ENCODE measurements at regions not wholly inside any gene's neighbourhood (a gene's known extent, or its start where the extent isn't known, plus 50 kb on each side); places are given as distances from the start of the nearest gene placed in this dataset.

- Histone ChIP-seq H3K27me3 (ENCODE audit: control insufficient read depth in 2 of 2, insufficient read depth in 2 of 2, low read length in 2 of 2) (no peaks in the 10 kb centered on the region), H3K4me1 (replicated peaks in 1 of 2; ENCODE audit: control insufficient read depth in 2 of 2, insufficient read depth in 2 of 2, low read length in 2 of 2) (no peaks in the 10 kb centered on the region), H3K4me3 (no peak overlapping the region), H3K27ac (ENCODE audit: extremely low read depth, low read depth, low read length) (no peak overlapping the region), H3K36me3 (ENCODE audit: control insufficient read depth, insufficient read depth, low read length) (no peaks in the 10 kb centered on the region), H3K9me1 (ENCODE audit: control insufficient read depth, insufficient read depth, low read length) (no peaks in the 10 kb centered on the region), H2AFZ (ENCODE audit: low read depth, low read length) (no peak overlapping the region), H3K79me2 (ENCODE audit: control insufficient read depth, insufficient read depth, low read length) (no peaks in the 10 kb centered on the region), H3K9me3 (replicated peaks; ENCODE audit: control insufficient read depth, insufficient read depth, low read depth, low read length) (no peaks in the 10 kb centered on the region), H3K9ac (ENCODE audit: insufficient read depth in 1 of 2, low read depth in 2 of 2, low read length in 2 of 2) (no peak overlapping the region), H3K4me2 (ENCODE audit: insufficient read depth, low read length) (no peak overlapping the region), H4K20me1 (replicated peaks; ENCODE audit: control insufficient read depth, insufficient read depth, low read length) (no peaks in the 10 kb centered on the region)
- ATAC-seq: no peak
- ChIA-PET POLR2A (no interaction called here), CTCF (ENCODE audit: low intra/inter-chr PET ratio) (no interaction called here)
- no peak for DNase-seq (ENCODE audit: extremely low read depth in 1 of 4, low spot score in 3 of 4)
- FAIRE-seq: no peak
- intact Hi-C loops (cut with micrococcal nuclease) (no loop called here), in situ Hi-C loops (cut with MboI) (no loop called here)
- WGBS (ENCODE audit: insufficient coverage, low coverage, missing lambda C conversion rate): 10% methylated on average over 1 of the region's 1 CpG
- no TSS peak for BruUV-seq (replicated peaks)
- TF ChIP-seq THAP7 (CRISPR knock-in tag; IDR thresholded peaks at IDR 0.05): no peak
- no peak for TF ChIP-seq GATA2 (CRISPR knock-in tag; IDR thresholded peaks at IDR 0.05)
- no peak for TF ChIP-seq NFIC (IDR thresholded peaks at IDR 0.05)
- no peak for TF ChIP-seq BRD9 (IDR thresholded peaks at IDR 0.05; ENCODE audit: low read depth, partially characterized antibody)
- TF ChIP-seq VEZF1 (CRISPR knock-in tag; IDR thresholded peaks at IDR 0.05): no peak
- TF ChIP-seq COPS2 (conservative IDR thresholded peaks at IDR 0.05): no peak
- no peak for TF ChIP-seq ZNF239 (CRISPR knock-in tag; IDR thresholded peaks at IDR 0.05)
- TF ChIP-seq CBX5 (IDR thresholded peaks at IDR 0.05; ENCODE audit: borderline replicate concordance, low read depth): no peak
- TF ChIP-seq ID3 (CRISPR knock-in tag; IDR thresholded peaks at IDR 0.05): no peak
- no peak for TF ChIP-seq ID3 (tag; IDR thresholded peaks at IDR 0.05)
- TF ChIP-seq NR2F6 (CRISPR knock-in tag; IDR thresholded peaks at IDR 0.05): no peak
- TF ChIP-seq MAX (CRISPR knock-in tag; IDR thresholded peaks at IDR 0.05): no peak
- no peak for TF ChIP-seq XRCC5 (IDR thresholded peaks at IDR 0.05; ENCODE audit: low read depth, low read length)
Observed at GRCh38 chr3:94564247-94564646, 501.4 kb downstream of the NSUN3 start.

Data from K562 (cell line).